HG03571 (cell line): ENCODE measurements at regions not wholly inside any gene's neighbourhood (a gene's known extent, or its start where the extent isn't known, plus 50 kb on each side); places are given as distances from the start of the nearest gene placed in this dataset.
"Not testable (repeated sequence)": the region's sequence is repeated elsewhere in the genome, so short reads cannot be mapped to it uniquely, and the experiment has no call there.

Experiments used
- ATAC-seq: cut with Tn5 transposase; IDR thresholded peaks from one replicate; pipeline ENCODE4 v1.9.1; 2021; ENCODE audit not compliant: unreplicated experiment

- no peak for ATAC-seq
These were observed 73.6 kb upstream of the TARDBP start for GRCh38 chr1:10938741-10939417.

GRCh38 chr1:10939654-10940450 lies 72.6 kb upstream of the TARDBP start:
- ATAC-seq, result no peak

GRCh38 chr1:10940451-10940804 lies 72.0 kb upstream of the TARDBP start:
- no peak for ATAC-seq

- ATAC-seq, result no peak
These were observed 71.6 kb upstream of the TARDBP start for GRCh38 chr1:10940838-10941237.

- no peak for ATAC-seq
These were observed 70.4 kb upstream of the TARDBP start for GRCh38 chr1:10941891-10942541.

GRCh38 chr1:10942542-10942912 lies 69.9 kb upstream of the TARDBP start:
- ATAC-seq, result no peak

- ATAC-seq, result no peak
These were observed 69.4 kb upstream of the TARDBP start for GRCh38 chr1:10943041-10943440.

- ATAC-seq, result no peak
These were observed 68.3 kb upstream of the TARDBP start for GRCh38 chr1:10943991-10944730.

- ATAC-seq, result no peak
These were observed 66.4 kb upstream of the TARDBP start for GRCh38 chr1:10945991-10946509.

GRCh38 chr1:10947181-10947580 lies 65.3 kb upstream of the TARDBP start:
- no peak for ATAC-seq

GRCh38 chr1:10947691-10948462 lies 64.6 kb upstream of the TARDBP start:
- ATAC-seq, result no peak

GRCh38 chr1:10948463-10948775 lies 64.0 kb upstream of the TARDBP start:
- no peak for ATAC-seq

- ATAC-seq, result no peak
These were observed 61.9 kb upstream of the TARDBP start for GRCh38 chr1:10950316-10951172.

- ATAC-seq, result not testable (repeated sequence)
These were observed 61.2 kb upstream of the TARDBP start for GRCh38 chr1:10951298-10951697.

GRCh38 chr1:10951961-10952360 lies 60.5 kb upstream of the TARDBP start:
- no peak for ATAC-seq

- ATAC-seq, result no peak
These were observed 58.8 kb upstream of the TARDBP start for GRCh38 chr1:10953505-10954193.

- ATAC-seq, result no peak
These were observed 55.3 kb upstream of the TARDBP start for GRCh38 chr1:10957133-10957532.

GRCh38 chr1:10958614-10959013 lies 53.8 kb upstream of the TARDBP start:
- no peak for ATAC-seq
